GM19372 (cell line): ENCODE measurements at regions not wholly inside any gene's neighbourhood (a gene's known extent, or its start where the extent isn't known, plus 50 kb on each side); places are given as distances from the start of the nearest gene placed in this dataset.
"Not testable (repeated sequence)": the region's sequence is repeated elsewhere in the genome, so short reads cannot be mapped to it uniquely, and the experiment has no call there.

Experiments
- ATAC-seq: cut with Tn5 transposase; IDR thresholded peaks from one replicate; pipeline ENCODE4 v1.9.1; 2021; ENCODE audit warnings: mild to moderate bottlenecking, low read depth, moderate library complexity; ENCODE audit not compliant: unreplicated experiment

DNA sequence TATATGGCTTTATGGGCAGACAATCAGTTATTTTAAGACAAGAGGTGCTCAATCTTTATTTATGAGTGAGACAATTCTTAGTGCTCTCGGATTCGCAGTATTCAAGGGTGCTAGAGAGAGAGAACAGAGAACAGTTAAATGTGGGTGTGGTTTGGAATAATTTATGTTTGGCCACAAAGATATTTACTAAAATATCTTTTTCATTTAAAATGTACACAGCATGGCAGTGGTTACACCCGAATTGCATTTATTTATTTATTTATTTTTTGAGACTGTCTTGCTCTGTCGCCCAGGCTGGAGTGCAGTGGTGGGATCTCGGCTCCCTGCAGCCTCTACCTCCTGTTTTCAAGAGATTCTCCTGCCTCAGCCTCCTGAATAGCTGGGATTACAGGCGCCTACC lies 109.2 kb downstream of the CDCA7 start:
- no peak for ATAC-seq

DNA sequence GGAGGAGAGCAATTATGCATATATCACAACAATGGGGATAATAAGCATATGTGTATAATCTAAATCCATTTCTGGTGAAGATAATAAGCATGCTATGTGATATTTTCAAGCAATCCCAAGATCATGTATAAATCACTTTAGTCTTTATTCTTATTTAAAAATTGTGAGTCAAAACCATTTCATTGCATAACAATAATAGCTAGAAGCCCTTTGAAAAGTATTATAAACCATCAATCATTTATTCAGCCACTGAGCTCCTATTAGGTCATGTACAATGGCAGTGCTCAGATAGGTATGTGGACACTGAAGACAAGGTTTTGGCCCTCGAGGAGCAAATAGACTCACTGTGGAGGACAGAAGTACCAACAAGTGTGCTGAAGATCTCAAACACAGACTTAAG lies 113.1 kb downstream of the CDCA7 start:
- no peak for ATAC-seq

DNA sequence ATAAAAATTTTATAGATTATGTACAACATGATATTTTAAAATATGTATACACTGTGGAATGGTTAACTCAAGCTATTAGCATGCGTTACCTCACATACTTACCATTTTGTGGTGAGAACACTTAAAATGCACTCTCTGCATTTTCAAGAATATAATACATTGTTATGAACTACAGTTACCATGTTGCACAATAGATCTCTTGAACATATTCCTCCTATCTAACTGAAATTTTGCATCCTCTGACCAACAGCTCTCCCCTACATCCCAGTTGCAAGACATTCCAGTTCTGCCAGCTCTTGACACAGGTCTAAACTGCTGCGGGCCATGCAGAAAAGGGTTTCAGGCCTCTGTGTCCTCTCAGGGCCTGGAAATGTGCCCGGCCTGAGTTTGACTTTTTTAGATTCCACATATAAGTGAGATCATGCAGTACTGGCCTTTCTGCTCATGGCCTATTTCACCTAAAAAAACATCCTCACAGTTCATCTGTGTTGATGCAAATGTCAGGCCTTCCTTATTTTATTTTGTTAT lies 113.7 kb downstream of the CDCA7 start:
- ATAC-seq: no peak

DNA sequence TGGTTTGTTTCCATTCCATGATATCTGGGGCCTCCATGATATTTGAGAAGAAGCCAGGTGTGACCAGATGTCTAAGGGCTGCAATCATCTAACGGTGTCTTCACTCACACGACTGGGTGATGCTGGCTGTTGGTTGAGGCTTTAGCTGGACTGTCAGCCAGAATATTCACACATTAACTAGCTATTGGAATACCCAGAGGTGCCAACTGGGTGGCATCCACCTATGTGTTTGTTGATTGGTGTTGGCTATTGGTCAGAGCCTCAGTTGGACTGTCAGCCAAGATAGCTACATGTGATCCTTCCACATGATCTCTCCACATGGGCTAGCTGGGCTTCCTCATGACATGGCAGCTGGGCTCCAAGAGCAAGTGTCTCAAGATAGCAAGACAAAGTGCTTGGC lies 117.4 kb downstream of the CDCA7 start:
- no peak for ATAC-seq

DNA sequence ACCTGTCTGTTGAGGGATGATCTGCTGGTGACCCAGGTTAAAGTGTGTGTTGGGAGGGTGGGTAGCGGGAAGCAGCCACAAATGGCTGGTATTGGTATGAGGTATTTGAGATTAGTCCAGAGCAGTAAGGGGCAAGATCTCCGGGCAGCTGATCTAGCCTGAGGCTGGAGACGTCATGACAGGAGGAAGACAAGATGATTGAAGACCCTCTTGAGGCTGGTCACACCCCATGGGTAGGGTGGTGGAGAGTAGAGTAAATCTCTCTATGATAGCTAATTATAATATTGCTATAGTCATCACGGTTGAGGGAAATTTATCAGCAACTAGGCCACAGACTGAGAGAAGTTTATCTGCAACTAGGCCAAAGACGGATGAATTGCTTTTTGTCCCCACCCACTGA lies 128.5 kb downstream of the CDCA7 start:
- no peak for ATAC-seq

DNA sequence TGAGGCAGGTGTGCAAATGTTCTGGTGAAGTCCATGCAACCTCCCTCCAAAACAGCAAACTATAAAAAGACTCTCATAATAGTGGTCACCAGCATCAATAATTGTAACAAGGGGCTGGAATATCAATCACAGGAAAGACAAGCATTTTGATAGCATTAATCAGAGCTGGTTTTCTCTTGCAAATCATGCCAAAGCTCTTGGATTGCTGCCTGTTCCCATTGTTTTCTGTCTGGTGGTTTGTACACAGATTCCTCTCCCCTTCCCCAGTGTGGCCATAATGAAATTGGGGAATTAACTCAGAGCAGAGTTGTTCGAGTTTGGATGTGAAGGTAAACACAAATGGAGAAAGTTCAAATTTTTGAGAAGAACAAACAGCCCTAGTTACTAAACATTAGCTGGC lies 134.2 kb downstream of the CDCA7 start:
- no peak for ATAC-seq

DNA sequence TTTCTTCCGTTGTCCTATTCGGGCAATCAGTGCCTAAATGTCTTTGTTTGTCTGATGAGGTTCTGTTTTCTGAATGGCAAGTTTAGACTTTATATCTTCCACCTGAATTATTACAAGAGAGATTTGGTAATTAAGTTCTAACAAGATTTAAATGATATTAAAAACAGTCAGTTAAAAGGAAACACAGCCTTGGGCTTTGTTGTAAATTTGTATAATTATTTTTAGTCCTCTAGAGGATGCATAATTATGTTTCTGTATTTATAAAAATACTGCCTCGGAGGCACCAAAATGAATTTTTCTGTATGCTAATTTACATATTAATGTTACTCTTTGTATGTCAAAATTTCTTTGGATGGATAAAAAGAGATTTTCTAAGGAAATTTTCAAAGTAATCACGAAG lies 136.7 kb downstream of the CDCA7 start:
- ATAC-seq: no peak

DNA sequence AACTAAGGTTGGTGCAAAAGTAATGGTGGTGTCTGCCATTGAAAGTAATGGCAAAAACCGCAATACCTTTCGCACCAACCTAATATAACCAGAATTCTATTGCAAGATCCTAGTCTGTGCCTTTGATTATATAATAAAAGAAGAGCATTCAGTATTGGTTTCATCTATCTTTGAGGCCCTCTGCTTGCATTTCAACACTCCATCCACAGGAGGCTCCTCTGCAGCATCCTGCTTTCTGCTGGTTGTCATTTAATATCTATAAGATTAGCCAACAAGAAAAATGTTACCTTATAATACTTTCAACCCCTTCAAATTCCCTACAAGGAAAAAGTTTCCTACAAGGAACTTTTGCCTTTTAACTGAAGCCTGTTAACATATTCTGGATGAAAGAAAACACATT lies 139.2 kb downstream of the CDCA7 start:
- ATAC-seq: no peak

DNA sequence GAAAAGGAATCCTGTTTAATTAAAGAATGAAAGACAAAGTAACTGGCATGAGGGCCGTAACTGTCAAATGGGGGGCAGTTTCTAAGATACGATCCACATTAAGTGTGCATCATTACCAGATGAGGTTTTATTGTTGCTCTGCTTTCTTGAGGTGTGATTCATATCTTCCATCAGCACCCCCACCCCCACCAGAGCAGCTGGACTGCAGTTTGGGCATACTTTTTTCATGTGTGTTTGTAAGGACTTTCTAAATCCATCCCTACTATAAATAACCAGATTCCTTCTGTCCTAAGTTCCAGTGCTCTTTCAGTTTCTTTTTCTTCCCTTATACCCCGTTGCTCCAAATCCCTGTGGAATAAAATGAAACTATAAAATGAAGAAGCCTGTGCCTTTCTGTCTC lies 142.1 kb downstream of the CDCA7 start:
- no peak for ATAC-seq

DNA sequence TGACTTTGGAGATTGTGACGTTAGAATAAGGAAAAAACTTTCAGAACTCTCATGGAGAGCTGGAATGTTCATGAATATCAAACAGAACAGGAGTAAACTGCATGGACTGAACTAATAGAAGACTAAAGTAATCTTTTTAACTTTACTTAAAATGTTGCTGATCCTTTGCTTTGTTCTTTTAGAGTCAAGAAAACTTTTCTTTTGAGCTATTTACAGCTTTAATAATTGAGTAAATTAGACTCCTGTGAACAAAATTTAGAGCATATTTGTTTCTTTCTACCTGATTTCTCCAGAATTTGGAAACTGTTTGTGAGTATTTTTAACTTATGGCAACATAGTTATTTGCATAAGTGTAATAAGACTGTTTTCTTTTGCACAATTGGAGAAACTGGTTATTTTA lies 146.3 kb downstream of the CDCA7 start:
- ATAC-seq: no peak

DNA sequence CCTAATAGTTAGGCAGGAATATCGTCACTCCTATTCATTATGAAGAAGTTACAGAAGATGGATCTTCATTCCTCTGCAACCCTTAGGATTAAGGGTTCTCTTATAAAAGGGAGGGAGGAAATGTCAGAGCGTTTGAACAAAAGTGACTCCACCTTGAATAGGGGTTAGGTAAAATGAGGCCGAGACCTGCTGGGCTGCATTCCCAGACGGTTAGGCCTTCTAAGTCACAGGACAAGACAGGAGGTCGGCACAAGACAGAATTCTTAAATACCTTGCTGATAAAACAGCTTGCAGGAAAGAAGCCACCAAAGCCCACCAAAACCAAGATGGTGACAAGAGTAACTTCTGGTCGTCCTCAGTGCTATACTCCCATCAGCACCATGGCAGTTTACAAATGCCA lies 147.6 kb downstream of the CDCA7 start:
- ATAC-seq: no peak

DNA sequence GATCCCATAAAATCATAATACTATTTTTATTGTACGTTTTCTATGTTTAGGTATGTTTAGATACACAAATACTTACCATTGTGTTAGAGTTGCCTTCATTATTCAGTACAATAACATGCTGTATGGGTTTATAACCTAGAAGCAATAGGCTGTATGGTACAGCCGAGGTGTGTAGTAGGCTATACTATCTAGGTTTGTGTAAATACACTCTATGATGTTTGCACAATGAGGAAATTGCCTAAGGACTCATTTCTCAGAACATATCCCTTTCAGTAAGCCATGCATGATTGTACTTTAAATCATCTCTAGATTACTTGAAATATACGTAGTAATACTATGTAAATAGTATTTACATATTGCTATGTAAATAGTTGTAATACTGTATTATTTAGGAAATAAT lies 156.7 kb downstream of the CDCA7 start:
- ATAC-seq: no peak

DNA sequence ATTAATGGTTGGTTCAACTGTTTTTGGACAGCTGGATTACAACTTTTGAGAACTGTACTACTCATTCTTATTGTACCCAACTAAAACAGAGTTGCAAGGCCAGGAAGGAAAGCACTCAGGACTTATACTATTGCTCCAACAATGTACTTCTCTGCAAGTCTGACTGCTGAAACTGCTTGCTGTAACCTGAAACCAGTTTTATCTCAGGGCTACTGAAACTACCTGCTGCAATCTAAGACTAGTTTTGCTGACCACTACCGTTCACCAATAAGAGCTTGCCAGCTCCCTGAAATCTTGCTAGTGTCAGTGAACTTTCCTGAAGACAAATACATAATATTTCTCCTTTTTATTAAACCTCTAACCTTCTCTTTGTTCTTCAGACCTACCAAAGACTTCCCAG lies 157.3 kb downstream of the CDCA7 start:
- no peak for ATAC-seq

DNA sequence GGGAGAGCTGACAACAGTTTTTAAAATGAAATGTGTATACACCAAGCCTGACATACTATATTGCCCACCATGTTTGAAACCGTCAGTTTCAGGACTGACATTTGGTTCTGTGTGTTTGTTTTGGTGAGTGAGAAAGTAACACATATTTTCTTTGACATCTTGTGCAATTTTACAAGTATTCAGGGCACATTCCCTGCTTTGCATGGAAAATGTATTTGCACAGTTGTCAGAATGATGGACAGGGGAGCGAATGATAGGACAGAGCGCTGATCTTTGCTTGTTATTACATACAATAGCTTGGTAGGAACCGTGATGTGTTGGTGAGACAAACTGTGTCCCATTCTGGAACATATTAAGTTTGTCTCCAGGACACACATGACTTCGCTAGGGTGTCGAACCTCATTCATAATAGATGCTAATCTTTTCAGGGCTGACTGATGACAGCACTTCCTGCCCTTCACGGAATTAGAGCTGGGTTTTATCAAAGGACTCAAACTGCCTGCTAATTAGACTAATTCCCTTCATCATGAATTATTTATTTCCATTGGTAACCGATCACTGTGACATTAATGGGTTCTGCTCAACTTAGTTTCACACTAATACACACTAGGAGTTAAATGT lies 158.5 kb downstream of the CDCA7 start:
- no peak for ATAC-seq

DNA sequence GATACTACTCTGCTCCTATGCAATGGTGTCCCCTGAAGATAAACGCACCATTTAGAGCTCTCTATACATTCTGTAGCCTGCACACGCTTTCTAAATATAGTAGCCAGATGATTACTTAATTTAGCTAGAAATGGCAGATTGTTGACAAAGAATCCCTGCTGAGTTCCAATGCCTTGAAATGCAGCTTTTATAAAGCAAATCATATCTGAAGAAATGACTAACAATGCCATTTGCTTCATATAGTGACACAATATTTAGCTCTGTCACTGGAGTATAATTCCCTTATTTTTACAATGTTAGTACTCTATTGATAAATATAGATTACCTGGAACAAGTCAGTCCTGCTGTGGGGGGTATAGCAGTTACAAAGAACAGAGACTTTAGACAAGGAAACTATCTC lies 166.2 kb downstream of the CDCA7 start:
- no peak for ATAC-seq

DNA sequence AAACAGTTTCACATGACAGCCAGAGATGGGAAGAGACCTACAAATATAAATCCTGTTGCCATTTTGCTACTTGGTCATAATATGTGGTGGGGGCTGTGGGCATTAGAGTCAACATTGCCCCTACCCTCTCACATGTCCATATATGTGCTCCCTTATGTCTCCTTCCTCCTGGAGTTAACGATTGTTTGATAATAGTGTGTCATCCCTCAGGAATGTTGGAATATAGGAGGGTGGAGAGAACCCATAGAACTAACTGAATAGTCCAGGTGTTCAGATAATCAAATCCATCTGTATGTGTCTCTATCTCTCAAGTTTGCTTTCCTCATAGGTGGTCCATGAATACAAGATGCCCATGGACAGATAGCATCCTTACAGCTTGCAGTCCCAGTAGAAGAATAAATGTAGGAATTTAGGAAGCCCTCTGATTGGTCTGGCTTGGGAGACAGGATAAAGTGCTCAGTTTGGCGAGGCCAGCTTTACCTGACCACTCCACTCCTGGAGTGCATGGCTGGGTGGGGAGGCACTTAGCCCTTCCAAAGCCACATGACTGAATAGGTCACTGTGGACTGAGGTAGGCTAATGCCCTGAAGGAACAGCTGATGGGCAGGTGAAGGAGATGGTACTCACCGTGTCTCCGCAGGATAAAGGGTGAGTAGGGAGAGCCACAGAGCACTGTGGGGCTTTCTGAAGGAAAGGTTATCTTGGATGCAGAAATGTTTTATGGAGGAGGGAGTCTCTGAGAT lies 166.9 kb downstream of the CDCA7 start:
- ATAC-seq: no peak

DNA sequence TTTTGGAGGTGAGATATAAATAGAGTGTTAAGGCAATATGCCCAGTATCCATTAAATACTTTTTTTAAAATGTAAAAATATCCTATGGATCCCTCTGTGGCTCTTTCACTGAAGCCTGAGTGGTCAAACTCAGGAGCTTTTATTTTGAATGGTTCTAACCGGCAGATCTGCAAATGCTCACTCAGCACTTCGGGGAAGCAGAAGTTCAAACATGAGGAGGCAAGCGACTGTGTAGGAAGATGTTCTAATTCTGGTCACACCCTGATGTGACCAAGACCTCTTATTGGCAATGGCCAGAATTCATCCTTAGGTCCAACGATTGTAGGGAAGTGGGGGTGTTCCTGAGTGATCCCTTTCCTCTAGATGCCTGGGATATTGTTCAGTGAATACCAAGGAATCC lies 168.8 kb downstream of the CDCA7 start:
- no peak for ATAC-seq

DNA sequence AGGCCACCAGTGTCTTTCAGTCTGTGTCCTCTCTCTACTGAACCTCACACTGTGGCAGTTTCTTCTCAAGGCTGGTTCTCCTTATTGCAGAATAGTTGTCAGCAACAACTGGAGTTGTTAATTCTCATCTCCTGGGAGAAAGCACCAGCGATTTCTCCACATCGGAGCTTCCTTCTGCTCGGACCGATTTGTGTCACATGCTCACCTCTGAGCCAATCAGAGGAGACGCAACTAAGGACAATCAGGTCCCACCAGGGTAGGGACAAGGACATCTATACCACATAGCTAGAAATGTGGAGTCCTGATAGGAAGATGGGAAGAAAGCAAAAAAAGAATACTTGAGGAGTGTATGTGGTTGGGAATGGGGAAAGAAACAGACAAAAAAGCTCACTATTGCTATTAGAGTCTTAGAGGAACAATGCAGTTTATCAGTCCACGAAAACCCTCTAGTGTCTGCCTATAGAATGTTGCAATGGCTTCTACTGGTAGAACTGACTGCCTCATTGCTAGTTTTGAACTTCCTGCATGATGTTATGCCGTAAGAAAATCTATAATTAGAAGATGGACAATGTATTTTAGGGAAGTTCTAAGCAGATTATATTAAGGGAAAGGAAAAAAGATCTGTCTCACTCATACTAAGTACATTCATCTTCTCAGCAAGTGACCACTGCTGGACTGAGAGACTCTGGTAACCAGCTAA lies 169.7 kb downstream of the CDCA7 start:
- ATAC-seq: no peak

DNA sequence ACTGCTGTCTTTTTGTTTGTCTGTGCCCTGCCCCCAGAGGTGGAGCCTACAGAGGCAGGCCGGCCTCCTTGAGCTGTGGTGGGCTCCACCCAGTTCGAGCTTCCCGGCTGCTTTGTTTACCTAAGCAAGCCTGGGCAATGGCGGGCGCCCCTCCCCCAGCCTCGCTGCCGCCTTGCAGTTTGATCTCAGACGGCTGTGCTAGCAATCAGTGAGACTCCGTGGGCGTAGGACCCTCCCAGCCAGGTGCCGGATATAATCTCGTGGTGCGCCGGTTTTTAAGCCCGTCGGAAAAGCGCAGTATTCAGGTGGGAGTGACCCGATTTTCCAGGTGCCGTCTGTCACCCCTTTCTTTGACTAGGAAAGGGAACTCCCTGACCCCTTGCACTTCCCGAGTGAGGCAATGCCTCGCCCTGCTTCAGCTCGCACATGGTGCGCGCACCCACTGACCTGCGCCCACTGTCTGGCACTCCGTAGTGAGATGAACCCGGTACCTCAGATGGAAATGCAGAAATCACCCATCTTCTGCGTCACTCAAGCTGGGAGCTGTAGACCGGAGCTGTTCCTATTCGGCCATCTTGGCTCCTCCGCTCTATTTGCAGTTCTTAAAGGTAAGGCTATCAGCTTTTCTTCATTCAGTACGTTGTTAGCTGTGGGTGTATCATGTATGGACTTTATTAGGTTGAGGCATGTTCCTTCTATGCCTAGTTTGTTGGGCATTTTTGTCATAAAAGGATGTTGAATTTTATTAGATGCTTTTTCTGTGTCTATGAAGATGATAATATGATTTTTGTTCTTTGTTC lies 178.3 kb downstream of the CDCA7 start:
- not testable (repeated sequence) for ATAC-seq

DNA sequence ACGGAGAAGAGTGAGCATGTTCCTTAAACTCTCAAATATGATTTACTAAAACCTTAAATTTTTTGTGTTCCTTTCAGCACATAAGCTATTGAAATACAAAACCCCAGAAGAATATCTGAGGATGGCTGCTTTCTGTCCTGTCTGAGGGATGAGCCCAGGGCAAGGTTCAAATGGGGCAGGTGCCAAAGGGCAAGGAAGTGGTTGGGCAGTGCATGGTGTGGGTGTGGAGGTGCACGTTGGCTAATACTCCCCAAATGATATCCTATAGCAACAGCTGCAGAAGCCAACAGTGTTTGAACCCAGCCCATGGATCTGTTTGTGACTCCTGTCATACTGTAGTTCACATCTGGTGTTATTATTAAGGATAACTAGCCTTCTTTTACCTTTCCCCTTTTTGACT lies 183.0 kb downstream of the CDCA7 start:
- ATAC-seq: no peak

DNA sequence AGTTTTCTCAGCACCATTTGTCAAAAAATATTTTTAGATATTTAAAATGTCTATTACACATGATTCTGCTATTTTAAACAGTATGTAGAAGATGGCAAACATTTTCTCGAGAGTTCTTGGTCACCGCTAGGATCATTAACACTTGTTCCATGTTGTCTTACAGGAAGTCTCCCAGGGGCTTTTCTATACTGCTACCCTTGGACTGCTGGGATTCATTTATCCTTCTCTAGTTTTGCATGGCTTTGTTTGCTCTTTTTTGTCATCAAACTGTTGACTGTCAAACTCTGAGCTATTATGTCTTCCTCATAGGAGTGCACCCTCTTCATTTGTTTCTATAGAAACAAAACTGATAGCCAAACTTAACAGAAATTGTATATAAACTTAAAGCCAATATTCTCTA lies 184.9 kb downstream of the CDCA7 start:
- ATAC-seq: no peak
